HepG2 (cell line): ENCODE measurements at regions not wholly inside any gene's neighbourhood (a gene's known extent, or its start where the extent isn't known, plus 50 kb on each side); places are given as distances from the start of the nearest gene placed in this dataset.

Experiments
- ARNT ChIP-seq: fragments of 450-650 bp; IDR thresholded peaks from 2 replicates; pipeline ENCODE4 v1.6.1; 2017
- KMT2B ChIP-seq: IDR thresholded peaks from 2 replicates; pipeline ENCODE4 v1.6.1; 2016; ENCODE audit warnings: missing genetic modification reagents, missing compliant biosample characterization
- SRF ChIP-seq: IDR thresholded peaks from 2 replicates; pipeline ENCODE4 v1.6.1; 2011; ENCODE audit warnings: mild to moderate bottlenecking, low read depth, low read length, moderate library complexity
- ZEB1 ChIP-seq: IDR thresholded peaks from 2 replicates; pipeline ENCODE4 v1.6.1; 2012; ENCODE audit warnings: mild to moderate bottlenecking, low read depth, inconsistent platforms; ENCODE audit not compliant: insufficient replicate concordance
- ZHX1 ChIP-seq: sonication (generic); formaldehyde crosslinking; IDR thresholded peaks from 2 replicates; pipeline ENCODE4 v1.8.1; 2022; ENCODE audit warnings: low read depth, mild to moderate bottlenecking, missing genetic modification reagents
- ZNF552 ChIP-seq: sonication (generic); formaldehyde crosslinking; IDR thresholded peaks from 2 replicates; pipeline ENCODE4 v1.9.0; 2022; ENCODE audit warnings: missing genetic modification reagents, mild to moderate bottlenecking, borderline replicate concordance
- ZNF614 ChIP-seq: IDR thresholded peaks from 2 replicates; pipeline ENCODE4 v1.6.1; 2018; ENCODE audit warnings: missing biosample characterization, missing genetic modification reagents, inconsistent platforms, borderline replicate concordance
- ZNF768 ChIP-seq: sonication (generic); formaldehyde crosslinking; IDR thresholded peaks from 2 replicates; pipeline ENCODE4 v1.4.0; 2020; ENCODE audit warnings: missing genetic modification reagents
- ZNF784 ChIP-seq: sonication (generic); formaldehyde crosslinking; IDR thresholded peaks from 2 replicates; pipeline ENCODE4 v1.5.1; 2020; ENCODE audit warnings: missing genetic modification reagents, mild to moderate bottlenecking, borderline replicate concordance
- ZNF891 ChIP-seq: sonication (generic); formaldehyde crosslinking; IDR thresholded peaks from 2 replicates; pipeline ENCODE4 v1.5.0; 2020; ENCODE audit warnings: mild to moderate bottlenecking, missing genetic modification reagents
- TF ChIP-seq, protein P1 (sequence below): sonication (generic); formaldehyde crosslinking; IDR thresholded peaks from 2 replicates; pipeline ENCODE4 v1.4.0; 2020; ENCODE audit warnings: mild to moderate bottlenecking, missing genetic modification reagents
- TF ChIP-seq, protein P2 (sequence below): IDR thresholded peaks from 2 replicates; pipeline ENCODE4 v1.4.0; 2020; ENCODE audit warnings: mild to moderate bottlenecking, missing genetic modification reagents

- TF ChIP-seq ZHX1 (CRISPR knock-in tag) (no peak), ZNF614 (CRISPR knock-in tag) (0 out of 2 replicates have a peak, but pooled peaks have one; percentile 33), ZEB1 (no peak), ZNF768 (CRISPR knock-in tag) (no peak), KMT2B (CRISPR knock-in tag) (no peak), ARNT (no peak), ZNF552 (no peak), SRF (no peak), ZNF891 (CRISPR knock-in tag) (no peak), ZNF784 (no peak)
- TF ChIP-seq, protein P1, sequence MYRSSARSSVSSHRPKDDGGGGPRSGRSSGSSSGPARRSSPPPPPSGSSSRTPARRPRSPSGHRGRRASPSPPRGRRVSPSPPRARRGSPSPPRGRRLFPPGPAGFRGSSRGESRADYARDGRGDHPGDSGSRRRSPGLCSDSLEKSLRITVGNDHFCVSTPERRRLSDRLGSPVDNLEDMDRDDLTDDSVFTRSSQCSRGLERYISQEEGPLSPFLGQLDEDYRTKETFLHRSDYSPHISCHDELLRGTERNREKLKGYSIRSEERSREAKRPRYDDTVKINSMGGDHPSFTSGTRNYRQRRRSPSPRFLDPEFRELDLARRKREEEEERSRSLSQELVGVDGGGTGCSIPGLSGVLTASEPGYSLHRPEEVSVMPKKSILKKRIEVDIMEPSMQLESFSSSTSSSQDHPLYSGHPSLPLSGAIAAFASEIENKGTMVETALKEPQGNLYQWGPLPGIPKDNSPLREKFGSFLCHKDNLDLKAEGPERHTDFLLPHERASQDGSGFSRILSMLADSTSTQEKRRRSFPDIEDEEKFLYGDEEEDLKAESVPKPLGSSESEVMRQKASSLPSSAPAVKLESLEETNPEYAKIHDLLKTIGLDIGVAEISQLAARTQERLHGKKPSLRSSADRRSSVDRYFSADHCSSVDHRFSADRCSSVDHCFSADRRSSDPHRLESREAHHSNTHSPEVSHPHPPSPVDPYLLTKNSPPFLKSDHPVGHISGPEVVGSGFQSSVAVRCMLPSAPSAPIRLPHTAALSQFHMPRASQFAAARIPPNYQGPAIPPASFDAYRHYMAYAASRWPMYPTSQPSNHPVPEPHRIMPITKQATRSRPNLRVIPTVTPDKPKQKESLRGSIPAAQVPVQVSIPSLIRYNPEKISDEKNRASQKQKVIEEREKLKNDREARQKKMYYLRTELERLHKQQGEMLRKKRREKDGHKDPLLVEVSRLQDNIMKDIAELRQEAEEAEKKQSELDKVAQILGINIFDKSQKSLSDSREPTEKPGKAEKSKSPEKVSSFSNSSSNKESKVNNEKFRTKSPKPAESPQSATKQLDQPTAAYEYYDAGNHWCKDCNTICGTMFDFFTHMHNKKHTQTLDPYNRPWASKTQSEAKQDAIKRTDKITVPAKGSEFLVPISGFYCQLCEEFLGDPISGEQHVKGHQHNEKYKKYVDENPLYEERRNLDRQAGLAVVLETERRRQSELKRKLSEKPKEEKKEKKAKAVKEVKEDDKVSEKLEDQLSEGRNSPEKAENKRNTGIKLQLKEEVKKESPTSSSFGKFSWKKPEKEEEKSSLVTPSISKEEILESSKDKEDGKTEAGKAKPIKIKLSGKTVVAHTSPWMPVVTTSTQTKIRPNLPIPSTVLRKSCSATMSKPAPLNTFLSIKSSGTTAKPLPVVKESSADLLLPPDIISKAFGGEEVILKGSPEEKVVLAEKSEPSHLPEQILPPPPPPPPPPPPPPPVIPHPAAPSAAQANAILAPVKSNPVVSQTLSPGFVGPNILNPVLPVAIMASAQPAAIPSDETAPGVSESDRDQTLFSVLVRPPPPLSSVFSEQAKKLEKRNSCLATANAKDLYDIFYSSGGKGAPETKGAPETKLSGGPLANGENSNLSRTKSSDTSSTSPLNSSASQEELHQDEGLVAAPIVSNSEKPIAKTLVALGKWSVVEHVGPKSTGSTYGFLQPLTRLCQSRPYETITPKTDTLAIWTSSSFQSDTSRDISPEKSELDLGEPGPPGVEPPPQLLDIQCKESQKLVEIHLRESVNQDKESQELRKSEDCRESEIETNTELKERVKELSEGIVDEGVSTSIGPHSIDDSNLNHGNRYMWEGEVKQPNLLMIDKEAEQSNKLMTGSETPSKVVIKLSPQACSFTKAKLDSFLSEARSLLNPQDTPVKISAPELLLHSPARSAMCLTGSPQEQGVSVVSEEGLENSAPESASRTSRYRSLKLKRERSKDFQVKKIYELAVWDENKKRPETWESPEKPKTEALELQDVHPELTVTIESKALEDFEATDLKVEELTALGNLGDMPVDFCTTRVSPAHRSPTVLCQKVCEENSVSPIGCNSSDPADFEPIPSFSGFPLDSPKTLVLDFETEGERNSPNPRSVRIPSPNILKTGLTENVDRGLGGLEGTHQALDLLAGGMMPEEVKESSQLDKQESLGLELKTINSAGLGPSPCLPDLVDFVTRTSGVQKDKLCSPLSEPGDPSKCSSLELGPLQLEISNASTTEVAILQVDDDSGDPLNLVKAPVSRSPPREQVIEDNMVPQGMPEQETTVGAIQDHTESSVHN: no peak
- TF ChIP-seq, protein P2, sequence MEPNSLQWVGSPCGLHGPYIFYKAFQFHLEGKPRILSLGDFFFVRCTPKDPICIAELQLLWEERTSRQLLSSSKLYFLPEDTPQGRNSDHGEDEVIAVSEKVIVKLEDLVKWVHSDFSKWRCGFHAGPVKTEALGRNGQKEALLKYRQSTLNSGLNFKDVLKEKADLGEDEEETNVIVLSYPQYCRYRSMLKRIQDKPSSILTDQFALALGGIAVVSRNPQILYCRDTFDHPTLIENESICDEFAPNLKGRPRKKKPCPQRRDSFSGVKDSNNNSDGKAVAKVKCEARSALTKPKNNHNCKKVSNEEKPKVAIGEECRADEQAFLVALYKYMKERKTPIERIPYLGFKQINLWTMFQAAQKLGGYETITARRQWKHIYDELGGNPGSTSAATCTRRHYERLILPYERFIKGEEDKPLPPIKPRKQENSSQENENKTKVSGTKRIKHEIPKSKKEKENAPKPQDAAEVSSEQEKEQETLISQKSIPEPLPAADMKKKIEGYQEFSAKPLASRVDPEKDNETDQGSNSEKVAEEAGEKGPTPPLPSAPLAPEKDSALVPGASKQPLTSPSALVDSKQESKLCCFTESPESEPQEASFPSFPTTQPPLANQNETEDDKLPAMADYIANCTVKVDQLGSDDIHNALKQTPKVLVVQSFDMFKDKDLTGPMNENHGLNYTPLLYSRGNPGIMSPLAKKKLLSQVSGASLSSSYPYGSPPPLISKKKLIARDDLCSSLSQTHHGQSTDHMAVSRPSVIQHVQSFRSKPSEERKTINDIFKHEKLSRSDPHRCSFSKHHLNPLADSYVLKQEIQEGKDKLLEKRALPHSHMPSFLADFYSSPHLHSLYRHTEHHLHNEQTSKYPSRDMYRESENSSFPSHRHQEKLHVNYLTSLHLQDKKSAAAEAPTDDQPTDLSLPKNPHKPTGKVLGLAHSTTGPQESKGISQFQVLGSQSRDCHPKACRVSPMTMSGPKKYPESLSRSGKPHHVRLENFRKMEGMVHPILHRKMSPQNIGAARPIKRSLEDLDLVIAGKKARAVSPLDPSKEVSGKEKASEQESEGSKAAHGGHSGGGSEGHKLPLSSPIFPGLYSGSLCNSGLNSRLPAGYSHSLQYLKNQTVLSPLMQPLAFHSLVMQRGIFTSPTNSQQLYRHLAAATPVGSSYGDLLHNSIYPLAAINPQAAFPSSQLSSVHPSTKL: peak; percentile 78
These were observed 72.0 kb downstream of the CETN3 start (continued) for GRCh38 chr5:90337449-90338052.
